ENCODE measurements at regions not wholly inside any gene's neighbourhood (a gene's known extent, or its start where the extent isn't known, plus 50 kb on each side); places are given as distances from the start of the nearest gene placed in this dataset.

- peaks cover 0 to 5% (median 0%) of the 10 kb centered on the region in 8 donors for H3K9me3 ChIP-seq
- no peaks in the 10 kb centered on the region for H3K27me3 ChIP-seq (replicated peaks in 1 of 7)
- TF ChIP-seq, protein P1, sequence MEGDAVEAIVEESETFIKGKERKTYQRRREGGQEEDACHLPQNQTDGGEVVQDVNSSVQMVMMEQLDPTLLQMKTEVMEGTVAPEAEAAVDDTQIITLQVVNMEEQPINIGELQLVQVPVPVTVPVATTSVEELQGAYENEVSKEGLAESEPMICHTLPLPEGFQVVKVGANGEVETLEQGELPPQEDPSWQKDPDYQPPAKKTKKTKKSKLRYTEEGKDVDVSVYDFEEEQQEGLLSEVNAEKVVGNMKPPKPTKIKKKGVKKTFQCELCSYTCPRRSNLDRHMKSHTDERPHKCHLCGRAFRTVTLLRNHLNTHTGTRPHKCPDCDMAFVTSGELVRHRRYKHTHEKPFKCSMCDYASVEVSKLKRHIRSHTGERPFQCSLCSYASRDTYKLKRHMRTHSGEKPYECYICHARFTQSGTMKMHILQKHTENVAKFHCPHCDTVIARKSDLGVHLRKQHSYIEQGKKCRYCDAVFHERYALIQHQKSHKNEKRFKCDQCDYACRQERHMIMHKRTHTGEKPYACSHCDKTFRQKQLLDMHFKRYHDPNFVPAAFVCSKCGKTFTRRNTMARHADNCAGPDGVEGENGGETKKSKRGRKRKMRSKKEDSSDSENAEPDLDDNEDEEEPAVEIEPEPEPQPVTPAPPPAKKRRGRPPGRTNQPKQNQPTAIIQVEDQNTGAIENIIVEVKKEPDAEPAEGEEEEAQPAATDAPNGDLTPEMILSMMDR (IDR thresholded peaks at IDR 0.05 in 8 of 11, conservative IDR thresholded peaks at IDR 0.05 in 3 of 11): no peak
- no peak for TF ChIP-seq POLR2AphosphoS5 (IDR thresholded peaks at IDR 0.05)
- TF ChIP-seq POLR2A (IDR thresholded peaks at IDR 0.05): no peak
- no peak overlapping the region for H3K27ac ChIP-seq
- WGBS, 5 donors: 63 to 76% (median 69%) methylated on average over 2 of the region's 2 CpGs
- no peaks in the 10 kb centered on the region for H3K36me3 ChIP-seq
- H3K4me3 ChIP-seq: no peak overlapping the region
- no peaks in the 10 kb centered on the region for H3K4me1 ChIP-seq
- intact Hi-C loops (cut with DNase I; ENCODE audit: low total_unique reads): no loop called here
- DNase-seq: no peak
Measured at GRCh38 chr11:96782632-96783031, 392.8 kb downstream of the JRKL start.

DNA sequence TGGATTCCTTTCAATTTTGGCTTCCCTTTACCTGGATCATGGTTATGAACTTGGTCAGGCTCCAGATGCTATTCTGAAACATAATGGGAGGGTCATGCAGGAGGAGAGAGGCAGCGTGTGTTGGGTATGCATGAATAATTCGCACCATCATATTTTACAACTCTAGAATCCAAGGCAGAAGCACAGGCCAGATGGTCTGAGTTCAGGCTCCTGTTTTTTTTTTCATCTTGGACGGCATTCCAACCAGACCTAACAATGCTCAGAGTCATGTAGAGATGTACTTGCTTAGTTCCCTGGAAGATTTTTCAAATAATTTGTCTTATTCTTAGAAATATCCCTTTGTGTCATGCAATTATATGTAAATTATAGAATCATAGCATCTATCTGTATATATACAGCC lies 393.5 kb downstream of the JRKL start:
- peaks cover 0 to 10% (median 0%) of the 10 kb centered on the region in 8 donors for H3K9me3 ChIP-seq
- intact Hi-C loops (cut with DNase I; ENCODE audit: low total_unique reads): no loop called here
- H3K4me1 ChIP-seq: no peaks in the 10 kb centered on the region
- WGBS, 5 donors: 72 to 94% (median 83%) methylated on average over 3 of the region's 3 CpGs
- TF ChIP-seq POLR2AphosphoS5 (IDR thresholded peaks at IDR 0.05) (no peak), POLR2A (IDR thresholded peaks at IDR 0.05) (no peak)
- TF ChIP-seq, protein P1 (IDR thresholded peaks at IDR 0.05 in 8 of 11, conservative IDR thresholded peaks at IDR 0.05 in 3 of 11): no peak
- no peak overlapping the region for H3K27ac ChIP-seq
- no peak overlapping the region for H3K4me3 ChIP-seq
- H3K36me3 ChIP-seq: no peaks in the 10 kb centered on the region
- H3K27me3 ChIP-seq (replicated peaks in 1 of 7): no peaks in the 10 kb centered on the region
- no peak for DNase-seq

- DNase-seq: no peak
- 68 to 89% (median 75%) methylated on average over 4 of the region's 4 CpGs for WGBS, 5 donors
- TF ChIP-seq POLR2A (IDR thresholded peaks at IDR 0.05) (no peak), POLR2AphosphoS5 (IDR thresholded peaks at IDR 0.05) (no peak)
- TF ChIP-seq, protein P1 (IDR thresholded peaks at IDR 0.05 in 8 of 11, conservative IDR thresholded peaks at IDR 0.05 in 3 of 11): no peak
- H3K36me3 ChIP-seq: no peaks in the 10 kb centered on the region
- peaks cover 0 to 21% (median 0%) of the 10 kb centered on the region in 8 donors for H3K9me3 ChIP-seq
- no peaks in the 10 kb centered on the region for H3K27me3 ChIP-seq (replicated peaks in 1 of 7)
- no peaks in the 10 kb centered on the region for H3K4me1 ChIP-seq
- intact Hi-C loops (cut with DNase I; ENCODE audit: low total_unique reads): no loop called here
- H3K4me3 ChIP-seq: no peak overlapping the region
- no peak overlapping the region for H3K27ac ChIP-seq
Measured at GRCh38 chr11:96785073-96785472, 395.3 kb downstream of the JRKL start.

GRCh38 chr11:96794152-96794551 lies 404.3 kb downstream of the JRKL start:
- no peaks in the 10 kb centered on the region for H3K36me3 ChIP-seq
- intact Hi-C loops (cut with DNase I; ENCODE audit: low total_unique reads): no loop called here
- whole genome bisulfite sequencing, 5 donors: 80 to 94% (median 84%) methylated on average over 2 of the region's 2 CpGs
- H3K4me3 ChIP-seq: no peak overlapping the region
- no peak for DNase-seq
- no peak overlapping the region for H3K27ac ChIP-seq
- H3K27me3 ChIP-seq (replicated peaks in 1 of 7): no peaks in the 10 kb centered on the region
- no peak for TF ChIP-seq POLR2A (IDR thresholded peaks at IDR 0.05)
- TF ChIP-seq, protein P1 (IDR thresholded peaks at IDR 0.05 in 8 of 11, conservative IDR thresholded peaks at IDR 0.05 in 3 of 11): no peak
- peaks cover 0 to 28% (median 0%) of the 10 kb centered on the region in 8 donors for H3K9me3 ChIP-seq
- H3K4me1 ChIP-seq: no peaks in the 10 kb centered on the region
